ENCODE measurements at regions not wholly inside any gene's neighbourhood (a gene's known extent, or its start where the extent isn't known, plus 50 kb on each side); places are given as distances from the start of the nearest gene placed in this dataset.

DNA sequence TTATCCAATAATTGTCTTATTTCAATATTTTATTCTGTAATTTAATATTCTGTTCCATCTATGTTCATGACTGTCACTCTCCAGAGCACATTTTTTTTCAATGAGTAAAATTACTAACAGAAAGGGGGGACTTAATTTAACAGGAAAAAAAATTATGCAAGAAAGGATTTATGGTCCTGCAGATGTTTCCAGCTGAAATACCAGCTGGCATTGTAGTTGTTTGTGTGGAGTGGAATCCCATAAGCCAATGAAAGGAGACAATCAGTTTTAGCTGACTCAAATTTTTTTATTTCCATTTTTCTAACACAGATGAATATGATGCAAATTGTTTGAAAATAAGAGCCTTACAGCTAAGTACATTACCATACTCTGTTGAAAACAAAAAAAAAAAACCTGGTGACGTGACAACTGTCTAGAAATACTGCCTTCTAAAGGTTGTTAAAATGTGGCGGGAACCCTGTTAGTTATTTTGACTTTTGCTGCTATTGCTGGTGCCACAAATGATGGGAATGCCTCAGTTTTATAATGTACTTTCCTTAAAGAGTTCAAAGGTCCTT is 389.1 kb downstream of the ETS1 start:
- DNase-seq (ENCODE audit: low read depth in 1 of 2, low spot score in 1 of 2) = no peak

DNA sequence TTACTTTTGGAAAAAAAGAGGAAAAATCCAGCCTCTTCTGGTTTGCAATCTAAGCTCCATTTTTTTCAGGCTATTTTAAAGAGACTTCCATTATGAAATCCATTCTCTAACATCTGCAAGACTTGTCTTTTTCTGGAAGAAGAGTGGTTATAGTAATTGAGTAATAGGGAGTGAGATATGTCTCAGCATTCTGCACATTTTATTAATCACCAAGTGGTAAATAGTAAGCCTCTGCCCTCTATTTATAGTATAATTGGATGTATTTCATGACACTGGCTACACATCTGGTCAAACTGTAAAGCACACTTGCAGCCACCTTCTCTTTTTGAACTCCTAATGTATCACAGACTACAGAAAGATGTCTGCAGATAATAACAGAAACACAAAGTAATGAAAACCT is 391.1 kb downstream of the ETS1 start:
- no peak for DNase-seq (ENCODE audit: low read depth in 1 of 2, low spot score in 1 of 2)

DNA sequence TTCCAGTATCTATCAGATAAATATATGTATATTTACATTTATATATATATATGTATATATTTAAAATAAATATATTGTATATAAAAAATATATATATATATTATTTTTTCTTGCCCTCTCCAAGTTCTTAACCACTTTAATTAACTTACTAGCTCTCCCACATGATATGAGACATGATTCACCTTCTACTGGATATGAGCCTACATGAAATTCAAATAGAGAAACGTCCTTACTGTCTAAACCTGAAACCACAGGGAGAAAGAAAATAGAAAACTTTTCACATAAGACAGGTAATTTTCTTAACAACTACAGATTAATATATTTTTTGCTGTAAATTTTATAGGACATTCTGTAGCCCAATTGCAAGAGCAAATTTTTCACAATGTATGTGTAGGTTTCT is 391.6 kb downstream of the ETS1 start:
- no peak for DNase-seq (ENCODE audit: low read depth in 1 of 2, low spot score in 1 of 2)

DNA sequence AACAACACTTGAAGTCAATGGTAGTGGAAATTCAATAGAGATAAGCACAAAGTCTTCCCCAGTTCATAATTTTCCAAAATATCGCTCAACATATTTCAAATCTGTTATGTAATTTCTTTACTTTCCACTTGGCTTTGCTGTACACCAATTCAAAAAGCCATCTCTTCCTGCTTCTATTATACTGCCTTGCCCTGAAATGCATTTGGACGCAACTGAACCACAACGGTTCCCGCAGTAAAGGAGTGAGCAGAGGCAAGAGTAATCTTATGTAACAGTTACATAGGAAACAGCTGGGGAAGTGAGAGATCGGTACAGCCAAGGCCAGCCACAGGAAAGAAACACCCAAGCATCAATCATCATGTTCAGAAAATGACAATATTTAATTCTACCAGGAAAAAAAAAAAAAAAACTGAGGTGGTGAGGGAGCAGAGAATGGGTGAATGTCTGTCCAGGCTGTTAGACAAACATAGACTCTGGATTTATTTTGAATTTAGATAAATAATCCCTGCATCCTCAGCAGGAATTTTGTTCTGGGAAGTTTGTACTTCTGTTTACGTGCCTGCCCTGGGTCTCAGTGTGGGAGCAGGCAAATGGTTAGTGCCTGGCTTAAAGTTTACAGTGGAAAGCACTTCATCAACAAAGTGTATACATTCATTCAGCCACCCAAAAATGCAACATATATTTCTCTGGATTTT is 392.2 kb downstream of the ETS1 start:
- peak in 1 of 2 donors; percentile 22 for DNase-seq (ENCODE audit: low read depth in 1 of 2, low spot score in 1 of 2)

DNA sequence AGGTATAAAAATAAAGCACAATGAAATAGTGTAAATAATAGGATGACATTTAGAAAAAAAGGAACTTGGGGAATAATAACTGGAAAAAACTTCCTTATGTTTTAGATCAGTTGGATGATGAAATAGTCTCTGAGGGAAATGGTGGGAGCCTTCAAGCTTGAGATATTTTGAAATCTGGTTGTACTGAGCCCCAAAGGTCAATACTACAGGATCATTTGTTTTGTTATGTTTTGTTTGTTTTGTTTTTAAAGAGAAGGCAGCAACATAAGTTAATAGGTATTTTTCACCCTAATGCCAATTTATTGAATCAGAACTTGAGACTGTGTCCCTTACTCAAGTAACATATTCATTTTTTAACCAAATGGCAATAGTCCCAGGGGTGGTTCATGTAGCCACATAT is 393.1 kb downstream of the ETS1 start:
- DNase-seq (ENCODE audit: low read depth in 1 of 2, low spot score in 1 of 2) = no peak

DNA sequence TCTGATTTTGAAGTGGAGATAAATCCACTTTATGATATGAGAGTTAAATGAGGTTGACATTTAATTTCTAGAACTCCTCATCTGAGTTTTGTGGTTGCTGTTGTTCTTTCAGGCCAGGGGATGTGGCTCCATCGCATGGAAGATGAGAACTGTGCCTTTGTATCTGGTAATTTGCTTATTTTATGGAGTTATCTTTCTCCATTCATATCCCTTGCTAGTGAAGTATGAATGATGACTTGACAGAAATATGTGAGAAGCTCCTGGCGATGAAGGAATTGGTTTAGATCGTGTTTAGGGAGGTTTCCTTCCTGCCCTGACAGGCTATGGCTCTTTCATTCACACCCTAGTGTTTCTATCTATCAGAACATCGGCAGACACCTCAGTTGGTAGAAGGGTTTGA is 393.7 kb downstream of the ETS1 start:
- no peak for DNase-seq (ENCODE audit: low read depth in 1 of 2, low spot score in 1 of 2)

DNA sequence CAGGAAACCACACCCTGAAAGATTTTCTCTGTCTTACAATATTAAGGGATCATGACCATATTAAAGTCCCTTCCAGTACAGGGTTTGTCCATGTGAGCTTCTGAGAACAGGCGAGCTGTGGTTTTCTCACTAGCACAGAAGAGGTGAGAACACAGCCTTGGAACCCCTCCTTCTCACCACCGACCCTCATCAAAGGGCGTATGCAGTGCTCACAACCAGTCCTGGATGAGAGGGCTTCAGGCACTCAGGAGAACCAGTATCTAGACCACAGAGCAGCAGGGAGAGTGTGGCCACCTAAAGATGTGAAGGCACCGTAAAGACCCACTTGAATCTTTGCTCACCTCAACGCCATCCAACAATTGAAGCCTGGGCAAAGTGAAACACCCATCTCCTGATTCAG is 397.0 kb downstream of the ETS1 start:
- no peak for DNase-seq (ENCODE audit: low read depth in 1 of 2, low spot score in 1 of 2)

DNA sequence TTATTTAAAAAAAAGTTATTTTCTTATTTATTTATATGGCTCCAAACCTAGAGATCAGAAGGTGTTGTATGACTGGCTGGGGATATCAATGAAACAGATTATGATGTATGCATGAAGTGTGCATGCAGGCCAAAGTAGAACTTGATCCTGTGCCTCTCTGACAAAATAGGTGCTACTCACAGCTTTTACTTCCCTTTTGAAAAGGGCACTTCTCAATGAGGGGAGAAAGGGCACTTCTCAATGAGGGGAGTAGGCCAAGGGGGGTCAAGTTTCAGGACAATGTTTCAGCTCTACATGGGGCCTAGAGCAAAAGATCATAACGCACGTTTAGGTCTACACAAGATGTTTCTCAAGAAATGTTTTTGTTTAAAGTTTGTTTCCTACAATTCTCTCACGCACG is 397.5 kb downstream of the ETS1 start:
- DNase-seq (ENCODE audit: low read depth in 1 of 2, low spot score in 1 of 2) = no peak

DNA sequence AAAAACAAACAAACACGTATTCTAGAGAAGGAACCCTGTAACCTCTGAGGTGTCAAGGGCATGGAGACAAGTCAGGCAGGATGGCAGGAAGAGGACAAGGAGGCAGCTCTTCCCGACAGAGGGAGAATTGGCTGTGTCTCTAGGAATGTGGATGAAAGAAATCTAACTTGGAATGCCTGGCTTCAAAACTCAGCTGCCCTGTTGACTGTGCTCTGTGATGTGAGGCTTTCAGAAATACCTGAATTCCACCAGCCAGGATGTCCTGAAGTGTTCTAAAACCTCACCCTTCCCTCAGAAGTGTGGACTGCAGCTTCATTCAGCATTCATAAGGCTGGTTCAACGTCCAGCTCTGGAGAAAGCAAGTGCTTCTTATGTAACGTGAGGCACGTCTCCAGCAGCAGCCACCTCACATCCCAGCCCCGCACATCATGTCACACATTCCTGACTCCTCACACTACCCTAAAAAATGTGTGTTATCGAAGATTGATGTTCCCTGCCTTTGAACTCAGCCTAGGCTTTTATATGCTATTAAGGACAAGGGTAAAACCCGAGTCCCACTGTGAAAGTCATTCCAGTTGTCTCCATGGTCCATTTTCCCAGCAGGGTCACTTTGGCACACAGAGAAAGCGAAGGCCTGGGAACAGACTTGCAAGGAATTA is 398.9 kb downstream of the ETS1 start:
- no peak for DNase-seq (ENCODE audit: low read depth in 1 of 2, low spot score in 1 of 2)

DNA sequence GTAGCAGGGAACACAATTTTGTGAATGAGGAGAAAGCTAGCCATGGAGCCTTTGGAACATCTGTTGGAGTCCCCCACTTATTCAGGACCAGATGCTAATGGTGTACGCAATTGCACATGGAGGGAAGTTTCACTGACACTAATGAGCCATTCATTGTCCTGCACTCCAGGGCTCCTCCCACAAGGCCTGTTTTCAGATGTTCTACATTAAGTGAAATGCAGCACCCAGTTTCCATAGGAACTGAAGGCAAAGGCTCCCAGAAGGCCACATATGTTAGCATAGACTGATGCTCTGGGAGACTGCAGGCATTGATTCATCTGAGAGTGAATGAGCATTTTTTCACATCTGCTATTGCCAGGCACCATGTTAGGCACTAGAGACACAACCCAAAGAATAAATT is 399.5 kb downstream of the ETS1 start:
- DNase-seq (ENCODE audit: low read depth in 1 of 2, low spot score in 1 of 2) = no peak

DNA sequence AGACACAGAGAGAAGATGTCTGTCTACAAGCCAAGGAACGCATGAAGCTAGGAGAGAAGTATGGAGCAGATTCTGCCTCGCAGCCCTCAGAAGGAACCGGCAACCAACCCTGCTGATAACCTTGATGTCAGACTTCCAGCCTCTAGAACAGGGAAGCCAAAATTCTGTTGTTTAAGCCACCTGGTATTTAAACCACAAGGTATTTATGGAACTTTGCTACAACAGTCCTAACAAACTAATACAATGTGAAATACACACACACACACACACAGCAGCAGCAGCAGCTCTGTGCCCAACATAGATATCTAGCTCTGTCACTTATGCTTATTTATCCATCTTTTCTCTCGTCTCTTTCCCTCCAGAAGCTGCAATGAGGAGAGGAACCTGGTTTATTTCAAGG is 400.0 kb downstream of the ETS1 start:
- no peak for DNase-seq (ENCODE audit: low read depth in 1 of 2, low spot score in 1 of 2)

DNA sequence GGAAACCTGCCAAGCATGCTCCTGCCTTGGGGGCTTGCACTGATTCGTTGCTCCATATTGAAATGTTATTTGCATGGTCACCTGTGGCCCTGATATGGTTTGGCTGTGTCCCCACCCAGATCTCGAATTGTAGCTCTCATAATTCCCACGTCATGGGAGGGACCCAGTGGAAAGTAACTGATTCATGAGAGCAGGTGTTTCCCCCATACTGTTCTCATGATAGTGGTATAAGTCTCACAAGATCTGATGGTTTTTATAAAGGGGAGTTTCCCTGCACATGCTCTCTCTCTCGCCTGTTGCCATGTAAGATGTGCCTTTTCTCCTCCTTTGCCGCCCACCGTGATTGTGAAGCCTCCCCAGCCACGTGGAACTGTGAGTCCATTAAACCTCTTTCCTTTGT is 402.4 kb downstream of the ETS1 start:
- no peak for DNase-seq (ENCODE audit: low read depth in 1 of 2, low spot score in 1 of 2)

DNA sequence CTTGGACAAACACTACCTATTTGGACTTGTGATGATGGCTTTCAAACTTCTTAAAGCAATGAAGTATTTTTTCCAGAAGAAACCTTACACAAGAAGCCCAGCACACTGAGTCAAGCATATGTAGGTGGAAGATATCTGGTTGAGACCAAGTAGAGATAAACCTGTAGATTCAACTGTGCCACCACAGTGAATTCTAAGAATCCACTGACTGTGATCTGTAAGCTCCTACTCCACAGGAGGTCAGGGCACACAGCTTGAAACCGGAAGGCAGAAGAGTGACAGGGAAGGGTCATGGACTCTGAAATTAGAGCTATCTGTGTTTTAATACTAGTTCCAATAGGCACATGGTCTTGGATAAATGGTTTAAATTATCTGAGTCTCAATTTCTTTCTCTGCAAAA is 404.5 kb downstream of the ETS1 start:
- DNase-seq (ENCODE audit: low read depth in 1 of 2, low spot score in 1 of 2) = no peak

DNA sequence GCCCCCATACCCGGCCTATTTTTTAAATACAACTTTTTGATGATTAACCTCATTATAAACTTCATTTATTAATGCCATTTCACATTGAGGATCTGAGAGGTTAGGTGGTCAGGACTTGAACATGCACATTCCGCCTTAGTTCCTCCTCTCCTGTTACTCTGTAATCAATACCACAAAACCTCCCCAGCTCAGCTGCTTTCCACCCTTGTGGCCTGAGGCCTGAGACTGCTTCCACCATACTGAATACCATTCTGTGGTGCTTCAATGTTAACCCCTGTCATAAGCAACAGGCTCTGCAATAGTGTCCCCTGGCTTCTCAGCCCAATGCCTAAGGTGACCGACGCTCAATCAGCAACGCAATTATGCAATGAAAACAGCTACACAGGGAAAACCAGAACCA is 405.4 kb downstream of the ETS1 start:
- no peak for DNase-seq (ENCODE audit: low read depth in 1 of 2, low spot score in 1 of 2)

DNA sequence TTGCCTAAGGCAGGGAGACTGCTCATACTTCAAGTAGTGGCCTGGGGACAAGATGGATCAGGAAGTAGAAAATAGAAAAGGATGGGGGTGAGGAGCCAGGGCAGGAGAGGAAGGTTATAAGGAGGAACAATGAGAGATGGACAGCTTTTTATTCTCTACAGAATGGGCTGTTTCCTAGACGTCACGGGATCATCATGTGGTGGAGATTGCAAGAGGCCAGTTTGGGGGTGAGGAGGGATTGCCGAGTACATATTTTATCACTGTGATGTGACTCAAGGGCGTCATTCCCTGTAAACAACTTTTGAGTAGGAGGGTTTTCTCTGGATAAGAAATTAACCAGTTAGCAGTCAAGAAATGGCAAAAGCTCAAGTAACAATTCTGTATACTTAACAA is 406.3 kb downstream of the ETS1 start:
- DNase-seq (ENCODE audit: low read depth in 1 of 2, low spot score in 1 of 2) = no peak

DNA sequence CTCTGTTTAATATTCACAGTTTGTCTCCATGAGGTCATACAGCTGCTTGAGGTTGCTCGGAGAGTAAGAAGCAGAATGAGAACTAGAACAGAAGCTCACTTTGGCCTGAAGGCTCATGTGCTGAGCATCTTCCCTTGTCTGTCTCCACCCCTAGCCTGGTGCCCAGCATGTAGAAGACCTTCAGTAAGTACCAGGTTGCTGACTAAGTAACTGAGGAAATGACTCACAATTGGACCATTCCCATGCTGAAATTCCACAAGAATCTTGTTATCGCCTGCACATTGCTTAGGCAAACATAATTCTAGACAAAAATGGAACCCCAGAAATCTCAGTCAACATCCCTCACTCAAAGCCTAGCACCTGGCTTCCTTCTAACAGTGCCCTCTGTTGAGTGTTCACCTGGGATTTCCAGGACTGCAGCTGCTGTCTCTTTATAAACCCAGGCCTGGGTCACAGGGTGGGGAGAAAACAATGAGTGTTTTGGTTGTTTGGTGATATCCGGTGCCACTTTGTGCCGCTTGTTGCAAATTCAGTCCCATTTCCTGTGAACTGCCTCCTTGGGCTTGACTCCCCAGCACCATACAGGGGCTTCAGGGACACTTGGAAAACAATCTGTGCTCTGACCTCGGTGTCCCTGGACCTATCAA is 406.8 kb downstream of the ETS1 start:
- DNase-seq (ENCODE audit: low read depth in 1 of 2, low spot score in 1 of 2) = no peak

DNA sequence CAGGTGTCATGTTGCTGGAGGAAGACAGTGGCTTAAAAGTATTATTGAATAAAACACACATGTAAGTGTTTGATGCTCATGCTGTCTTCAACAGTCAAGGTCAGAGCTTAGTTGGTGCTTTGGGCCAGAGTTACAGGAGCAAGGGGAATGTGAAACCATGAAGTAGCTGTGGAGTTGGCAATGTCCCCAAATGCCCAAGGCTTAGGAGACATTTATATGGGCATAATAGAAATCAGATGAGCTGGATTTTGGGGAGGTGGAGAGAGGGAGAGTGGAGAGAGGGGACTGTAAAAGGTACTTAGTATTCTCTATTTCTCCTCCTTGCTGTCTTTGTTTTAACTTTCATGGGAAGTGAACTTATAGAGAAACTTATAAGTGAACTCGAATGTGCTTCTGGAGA is 407.8 kb downstream of the ETS1 start:
- DNase-seq (ENCODE audit: low read depth in 1 of 2, low spot score in 1 of 2) = no peak

DNA sequence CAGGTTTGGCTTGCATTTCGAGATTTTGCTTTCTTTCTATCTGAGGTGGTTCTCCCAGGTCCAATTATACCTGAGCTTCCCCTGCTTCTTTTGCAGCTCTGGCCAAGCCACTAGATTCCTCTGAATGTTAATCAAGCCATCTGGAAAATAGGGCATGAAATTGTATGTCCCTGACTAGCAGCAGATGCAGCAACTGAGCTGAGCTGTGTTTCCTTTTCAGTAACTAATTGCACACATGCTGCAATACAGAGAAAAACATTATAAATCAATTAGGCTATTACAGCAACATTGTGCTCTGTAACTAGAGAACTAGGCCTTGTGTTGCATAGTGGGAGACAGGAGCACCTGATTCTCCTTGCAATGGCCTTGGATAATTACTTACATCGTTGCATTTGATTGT is 408.3 kb downstream of the ETS1 start:
- DNase-seq (ENCODE audit: low read depth in 1 of 2, low spot score in 1 of 2) = no peak

DNA sequence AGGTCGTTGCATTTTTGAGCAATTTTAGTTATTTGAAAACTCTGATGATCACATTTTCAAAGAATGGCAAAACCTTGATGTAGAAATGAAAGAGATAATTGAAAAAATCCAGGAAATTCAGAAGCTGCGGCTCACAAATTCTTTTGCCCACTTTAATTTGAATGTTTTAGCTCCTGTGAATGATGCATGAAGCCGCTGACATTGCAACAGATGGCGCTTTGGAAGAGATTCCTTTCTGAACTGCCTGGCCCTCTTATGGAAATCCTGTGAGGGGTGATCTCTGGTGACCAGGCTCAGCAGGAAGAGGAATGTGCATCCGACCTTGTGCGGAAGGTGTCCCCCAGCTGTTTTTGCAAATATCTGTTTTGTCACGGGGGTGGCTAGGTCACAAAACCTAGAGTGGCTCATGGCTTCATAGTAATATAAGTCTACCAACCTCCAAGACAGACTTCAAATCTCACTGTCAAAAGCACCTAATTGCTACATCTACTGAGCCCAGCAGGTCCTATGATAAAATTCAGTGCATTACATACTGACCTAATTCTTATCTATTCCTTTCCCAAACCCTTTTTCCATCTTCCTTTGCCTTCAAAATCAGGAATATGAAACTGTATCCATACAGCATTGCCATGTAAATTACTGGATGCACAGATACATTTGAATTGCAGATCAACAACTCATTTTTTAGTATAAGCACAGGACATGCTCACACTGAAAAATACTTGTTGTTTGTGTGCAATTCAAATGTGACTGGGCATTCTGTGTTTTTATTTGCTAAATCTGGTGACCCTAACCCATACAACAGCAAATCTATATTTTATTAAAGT is 412.7 kb downstream of the ETS1 start:
- no peak for DNase-seq (ENCODE audit: low read depth in 1 of 2, low spot score in 1 of 2)

DNA sequence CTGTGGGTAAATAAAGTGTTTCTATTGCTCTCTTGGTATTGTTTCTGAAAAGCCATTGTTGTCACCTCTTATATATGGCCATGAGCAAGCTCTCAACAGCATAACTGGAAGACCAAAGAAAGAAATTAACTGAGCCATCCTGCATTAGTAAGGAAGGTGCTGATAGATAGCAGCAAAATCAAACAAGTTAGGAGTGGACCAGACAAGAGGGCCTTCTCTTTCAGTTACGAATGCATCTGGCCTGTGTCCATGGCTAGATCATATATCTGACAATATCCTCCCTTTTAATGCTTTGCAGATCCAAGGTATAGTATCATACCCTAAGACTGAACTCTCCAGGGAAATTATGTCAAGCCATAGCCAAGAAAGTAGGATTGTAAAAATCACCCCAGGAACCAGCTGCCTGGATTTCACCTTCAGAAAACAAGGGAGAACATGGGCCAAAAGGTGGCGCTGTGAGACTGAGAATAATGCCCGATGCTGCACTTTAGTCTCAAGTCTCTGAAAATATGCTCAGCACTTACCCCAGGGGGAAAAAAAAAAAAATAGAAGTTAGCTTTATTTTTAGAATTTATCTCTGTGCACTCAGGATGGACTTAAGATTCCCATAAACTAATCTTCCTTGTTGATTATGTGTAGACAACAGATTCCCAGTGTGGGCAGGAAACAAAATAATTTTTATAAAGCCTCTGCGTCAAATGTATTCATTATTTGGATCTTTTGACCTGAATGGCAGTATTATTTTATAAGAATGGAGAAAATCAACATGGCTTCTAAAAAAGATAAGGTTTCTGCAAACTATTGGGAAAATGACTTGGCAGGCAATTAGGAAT is 415.1 kb downstream of the ETS1 start:
- peak; percentile 77 to 85 for DNase-seq (ENCODE audit: low read depth in 1 of 2, low spot score in 1 of 2)

DNA sequence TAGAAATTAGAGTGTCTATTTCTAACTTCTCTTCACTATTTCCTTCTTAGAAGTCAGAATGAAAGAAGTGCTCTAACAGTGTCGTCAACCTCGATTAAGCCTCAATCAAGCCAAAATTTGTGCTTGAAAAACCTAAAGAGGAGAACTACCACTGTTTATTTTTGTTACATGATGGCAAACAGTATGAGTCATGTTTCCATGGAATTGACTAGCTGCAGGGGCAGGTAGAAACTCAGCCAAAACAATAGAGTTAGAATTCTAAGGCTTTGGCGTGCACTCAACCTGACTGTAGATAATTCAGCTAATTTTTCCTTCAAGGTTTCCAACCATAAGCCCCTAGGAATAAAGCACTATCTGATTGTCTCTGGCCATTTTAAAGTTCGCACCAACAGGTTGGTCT is 415.9 kb downstream of the ETS1 start:
- DNase-seq (ENCODE audit: low read depth in 1 of 2, low spot score in 1 of 2) = no peak

Measured in activated CD4-positive, alpha-beta T cell treated with anti-CD3 and anti-CD28 coated beads, Interleukin-2, amount 50 U/mL, for 24 hours (primary cell).